COLO829 (cell line): ENCODE measurements at regions not wholly inside any gene's neighbourhood (a gene's known extent, or its start where the extent isn't known, plus 50 kb on each side); places are given as distances from the start of the nearest gene placed in this dataset.

ENCODE experiments used
- DNase-seq: peaks from one replicate; pipeline ENCODE4 v3.0.0; 2012; ENCODE audit warnings: low spot score

- DNase-seq: no peak
Measured at GRCh38 chr3:82287562-82287961, 526.1 kb upstream of the GBE1 start.

DNA sequence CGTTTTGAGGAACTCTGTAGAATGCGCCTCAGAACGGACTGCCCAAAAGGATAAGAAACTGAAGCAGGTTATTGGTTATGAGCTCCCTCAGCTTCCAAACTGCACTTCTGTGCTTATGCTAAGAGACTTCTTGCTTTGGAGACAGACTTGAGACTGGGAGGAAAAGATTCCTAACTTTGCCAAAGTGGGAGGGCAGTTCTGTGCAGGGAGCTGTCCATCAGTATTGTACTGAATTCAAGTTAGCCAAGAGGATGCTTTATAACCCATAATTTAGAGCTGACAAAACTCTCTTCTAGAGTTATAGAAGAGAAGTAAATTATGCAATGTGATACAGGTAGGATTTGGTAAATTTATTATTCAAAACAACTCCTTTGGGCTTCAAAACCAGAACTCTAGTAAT lies 519.8 kb upstream of the GBE1 start:
- DNase-seq: peak; percentile 14

DNA sequence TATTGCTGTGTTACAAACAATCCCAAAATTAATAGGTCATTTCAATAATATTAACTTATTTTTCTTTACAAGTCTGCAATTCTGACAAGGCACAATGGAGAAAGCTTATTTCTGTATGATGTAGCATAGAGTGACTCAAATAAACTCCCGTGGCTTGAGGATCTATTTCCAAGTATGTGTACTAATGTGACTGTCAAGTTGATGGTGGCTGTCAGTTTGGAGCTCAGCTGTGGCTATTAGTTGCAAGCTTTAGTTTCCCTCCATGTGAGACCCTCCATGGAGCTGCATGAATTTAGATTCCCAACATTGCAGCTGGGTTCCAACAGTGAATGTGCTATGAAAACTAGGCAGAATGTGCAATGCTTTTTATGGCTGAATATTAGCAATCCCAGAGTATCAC lies 515.5 kb upstream of the GBE1 start:
- DNase-seq: no peak

- no peak for DNase-seq
Measured at GRCh38 chr3:82274897-82275296, 513.5 kb upstream of the GBE1 start.

- DNase-seq: no peak
Measured at GRCh38 chr3:82265747-82266146, 504.3 kb upstream of the GBE1 start.

DNA sequence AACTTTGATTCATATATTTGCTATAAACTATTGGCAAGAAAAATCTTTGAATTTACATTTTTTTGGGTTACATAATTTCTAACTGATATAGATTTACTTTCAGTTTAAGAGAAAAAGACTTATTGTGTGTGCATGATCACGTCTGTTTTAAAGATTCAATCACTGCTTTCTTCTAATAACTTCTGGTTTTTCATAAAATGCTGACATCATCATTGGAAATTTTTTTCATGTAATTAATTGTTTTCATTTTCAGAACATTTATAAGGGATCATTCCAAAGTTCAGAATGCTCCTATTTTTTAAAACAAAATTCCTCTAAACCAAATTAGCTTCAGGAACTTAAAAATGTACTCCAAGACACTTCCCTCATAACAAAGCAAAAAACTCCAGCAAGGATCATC lies 500.7 kb upstream of the GBE1 start:
- no peak for DNase-seq

- no peak for DNase-seq
Measured at GRCh38 chr3:82261637-82262036, 500.2 kb upstream of the GBE1 start.

- no peak for DNase-seq
Measured at GRCh38 chr3:82261013-82261412, 499.6 kb upstream of the GBE1 start.

DNA sequence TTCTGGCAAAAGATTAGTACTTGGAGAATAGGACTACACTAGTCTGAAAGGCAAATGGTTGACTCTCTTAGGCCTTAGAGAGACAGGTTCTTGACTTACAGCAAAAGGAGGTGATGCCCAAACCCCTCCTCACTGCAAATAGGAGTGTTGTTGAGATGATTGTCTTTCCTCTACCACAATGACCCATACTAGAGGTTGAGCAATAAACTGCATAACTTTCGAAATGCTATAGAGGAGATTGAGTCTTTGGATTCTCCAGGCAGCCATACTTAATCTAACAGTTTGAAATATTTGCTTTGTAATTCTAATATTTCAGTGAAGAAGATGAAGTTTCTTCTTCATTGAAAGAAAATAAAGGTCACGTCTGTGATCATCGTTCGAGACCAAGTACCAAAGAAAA lies 498.5 kb upstream of the GBE1 start:
- no peak for DNase-seq

DNA sequence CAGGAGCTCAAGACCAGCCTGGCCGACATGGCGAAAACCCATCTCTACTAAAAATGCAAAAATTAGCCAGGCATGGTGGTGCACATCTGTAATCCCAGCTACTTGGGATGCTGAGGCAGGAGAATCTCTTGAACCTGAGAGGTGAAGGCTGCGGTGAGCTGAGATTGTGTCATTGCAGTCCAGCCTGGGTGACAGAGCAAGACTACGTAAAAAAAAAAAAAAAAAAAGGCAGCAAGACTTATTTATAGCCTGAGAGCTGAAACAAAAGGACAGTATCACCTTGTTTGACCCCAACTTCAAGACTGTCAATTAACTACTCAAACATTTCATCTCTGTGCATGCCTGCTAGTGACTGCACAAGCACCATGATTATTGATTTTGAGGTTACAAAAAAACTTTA lies 478.9 kb upstream of the GBE1 start:
- no peak for DNase-seq

DNA sequence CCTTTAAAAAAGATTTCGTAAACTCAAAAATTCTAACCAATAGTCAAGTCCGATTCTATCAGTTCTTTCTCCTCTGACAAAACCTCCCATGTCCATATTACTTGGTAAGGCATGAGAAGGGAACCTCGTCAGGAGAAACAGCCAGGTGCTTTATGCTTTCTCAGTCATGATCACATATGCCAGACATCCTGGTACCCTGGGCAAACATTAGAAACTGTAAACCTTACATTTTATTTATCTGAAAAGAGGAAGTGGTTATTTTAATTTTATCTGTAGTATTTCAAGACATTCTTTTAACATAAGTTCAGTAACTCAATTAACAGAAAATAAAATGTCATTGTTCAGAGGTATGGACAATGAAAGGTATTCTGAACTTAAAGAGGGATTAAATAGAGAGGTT lies 474.8 kb upstream of the GBE1 start:
- no peak for DNase-seq

DNA sequence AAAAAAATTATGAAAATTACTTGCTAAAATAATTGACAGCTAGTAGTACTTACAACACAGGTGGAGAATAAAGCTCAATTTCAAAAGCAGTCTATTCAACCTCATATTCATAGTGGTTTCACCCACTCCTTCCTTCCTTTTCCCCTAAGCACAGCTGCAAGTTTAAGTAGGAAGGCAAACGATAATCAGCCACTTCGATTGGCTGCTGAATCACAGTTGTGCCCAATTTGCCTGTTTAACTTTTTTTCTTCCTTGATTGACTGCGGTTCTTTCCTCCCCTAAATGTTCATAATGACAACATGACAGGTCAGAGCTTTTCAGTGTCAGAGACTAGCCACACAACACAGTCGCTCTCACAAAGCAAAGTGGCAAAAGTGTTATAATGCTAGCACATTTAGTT lies 468.0 kb upstream of the GBE1 start:
- DNase-seq: no peak

- no peak for DNase-seq
Measured at GRCh38 chr3:82224661-82225060, 463.2 kb upstream of the GBE1 start.

GRCh38 chr3:82222401-82222800 lies 461.0 kb upstream of the GBE1 start:
- no peak for DNase-seq

- no peak for DNase-seq
Measured at GRCh38 chr3:82217571-82217970, 456.1 kb upstream of the GBE1 start.

DNA sequence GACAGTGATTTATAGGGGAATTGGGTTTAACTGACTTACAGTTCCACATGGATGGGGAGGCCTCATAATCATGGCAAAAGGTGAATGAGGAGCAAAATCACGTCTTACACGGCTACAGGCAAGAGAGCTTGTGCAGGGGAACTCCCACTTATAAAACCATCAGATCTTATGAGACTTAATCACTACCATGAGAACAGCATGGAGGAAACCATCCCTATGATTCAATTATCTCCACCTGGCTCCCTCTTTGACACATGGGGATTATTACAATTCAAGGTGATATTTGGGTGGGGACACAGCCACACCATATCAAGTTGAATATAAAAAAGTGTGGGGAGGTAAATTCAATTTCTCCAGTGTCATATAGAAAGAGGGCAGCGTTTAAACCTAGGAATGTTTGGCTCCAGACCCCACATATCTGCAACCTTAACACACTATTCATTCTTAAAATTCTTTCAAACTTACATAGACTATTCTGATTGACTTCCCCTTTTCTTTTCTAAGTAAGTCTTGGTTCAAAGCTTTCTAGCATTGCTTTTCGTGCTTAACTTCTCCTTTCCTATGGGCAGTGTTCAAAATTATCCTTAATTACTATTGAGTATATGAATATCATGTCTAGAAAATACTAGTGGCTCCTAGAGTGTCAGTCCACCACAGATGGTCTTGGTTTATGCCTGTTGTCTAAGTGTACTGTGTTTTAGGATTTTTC lies 446.7 kb upstream of the GBE1 start:
- no peak for DNase-seq

DNA sequence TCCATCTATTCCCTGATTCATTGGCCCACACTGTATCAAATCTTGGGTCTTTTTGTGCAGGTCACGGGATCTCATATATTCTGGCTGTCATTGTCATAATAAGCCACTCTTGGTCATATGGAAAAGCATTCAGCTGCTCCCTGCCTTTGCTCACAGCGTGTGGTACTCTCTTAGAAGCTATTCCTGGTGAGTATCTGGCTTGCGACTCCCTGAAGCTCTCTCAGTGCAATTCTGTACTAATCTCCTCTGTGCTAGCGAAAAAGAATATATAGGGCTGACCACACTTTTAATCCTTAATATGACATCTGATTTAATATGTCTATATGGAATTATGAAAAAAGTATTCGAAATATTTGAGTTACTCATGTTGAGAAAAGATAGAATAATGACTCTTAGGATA lies 440.8 kb upstream of the GBE1 start:
- no peak for DNase-seq

DNA sequence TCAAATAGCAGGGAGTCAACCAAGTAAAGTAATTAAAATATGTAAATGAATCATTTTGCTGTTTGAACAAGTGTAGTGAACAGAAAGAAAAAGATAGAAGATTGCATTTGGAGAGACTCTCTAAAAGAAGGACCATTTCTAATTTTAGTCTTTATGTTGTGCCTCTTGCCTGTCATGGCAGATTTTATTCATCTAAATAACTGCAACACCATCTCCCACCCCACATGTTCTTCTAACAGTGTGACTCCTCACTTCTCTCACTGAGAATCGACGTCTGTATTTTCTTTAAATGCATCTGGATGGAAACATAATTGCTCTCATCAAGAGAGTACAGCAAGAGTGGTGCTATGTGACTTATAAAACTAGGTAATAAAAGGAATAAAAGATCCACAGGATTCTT lies 439.9 kb upstream of the GBE1 start:
- DNase-seq: no peak

GRCh38 chr3:82198009-82198408 lies 436.6 kb upstream of the GBE1 start:
- DNase-seq: no peak

DNA sequence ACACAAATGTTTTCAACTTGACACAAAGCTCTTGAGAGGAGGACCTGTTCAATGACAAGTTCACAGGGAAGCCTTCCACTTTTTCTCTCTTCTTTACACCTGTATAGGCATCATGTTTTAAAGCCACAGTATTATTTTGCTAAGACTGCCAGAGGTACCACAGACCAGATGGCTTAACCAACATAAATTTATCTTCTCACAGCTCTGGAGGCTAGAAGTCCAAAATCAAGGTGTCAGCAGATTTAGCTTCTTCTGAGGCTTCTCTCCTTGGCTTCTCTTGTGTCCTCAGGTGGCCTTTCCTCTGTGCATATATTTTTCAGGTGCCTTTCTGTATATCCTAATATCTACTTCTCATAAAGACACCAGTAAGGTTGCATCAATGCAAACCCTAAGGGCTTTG lies 435.2 kb upstream of the GBE1 start:
- no peak for DNase-seq

GRCh38 chr3:82194870-82195269 lies 433.4 kb upstream of the GBE1 start:
- no peak for DNase-seq

DNA sequence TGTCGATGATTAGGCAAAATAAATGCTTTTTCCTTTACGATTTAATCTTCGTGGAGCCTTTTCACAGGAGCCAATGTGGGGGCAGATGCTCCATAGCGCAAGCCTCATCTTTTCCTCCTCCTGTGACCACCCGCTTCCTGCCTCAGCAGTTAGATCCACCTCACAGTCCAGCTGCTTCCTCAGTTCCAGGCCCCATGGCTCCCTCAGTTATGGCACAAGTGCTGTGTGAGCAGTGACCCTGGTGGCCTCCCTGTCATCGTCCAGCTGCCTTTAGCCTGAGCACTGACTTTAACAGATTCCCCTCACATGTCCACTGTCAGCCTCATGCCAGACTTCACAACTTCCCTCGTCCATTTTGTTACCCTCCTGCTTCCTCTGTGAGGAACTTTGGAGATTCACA lies 424.6 kb upstream of the GBE1 start:
- no peak for DNase-seq

- no peak for DNase-seq
Measured at GRCh38 chr3:82179291-82179690, 417.8 kb upstream of the GBE1 start.

GRCh38 chr3:82178291-82178690 lies 416.8 kb upstream of the GBE1 start:
- DNase-seq: no peak

GRCh38 chr3:82177774-82178173 lies 416.3 kb upstream of the GBE1 start:
- no peak for DNase-seq
